ENCODE measurements at regions not wholly inside any gene's neighbourhood (a gene's known extent, or its start where the extent isn't known, plus 50 kb on each side); places are given as distances from the start of the nearest gene placed in this dataset.

- no peak overlapping the region for H3K4me3 ChIP-seq (ENCODE audit: insufficient read depth, low read depth, low read length)
- no peak overlapping the region for H2AK9ac ChIP-seq (replicated peaks; ENCODE audit: low read depth, low read length, poor library complexity)
- H3K18ac ChIP-seq (ENCODE audit: low read depth, low read length) = no peak overlapping the region
- ChIA-PET POLR2A (ENCODE audit: unreplicated experiment) (no interaction called here), CTCF (no interaction called here)
- H3K36me3 ChIP-seq (ENCODE audit: control insufficient read depth, insufficient read depth, low read length) = no peaks in the 10 kb centered on the region
- H2AK5ac ChIP-seq (ENCODE audit: low read depth, low read length) = no peak overlapping the region
- H3K27me3 ChIP-seq (ENCODE audit: control insufficient read depth, insufficient read depth, low read length) = no peaks in the 10 kb centered on the region
- no CpG with 5 or more reads among the region's 2 CpGs for WGBS, 2 experiments (ENCODE audit: extremely low coverage in 2 of 2, insufficient read length in 1 of 2)
- no peak overlapping the region for H2BK5ac ChIP-seq (ENCODE audit: low read depth, low read length, poor library complexity, severe bottlenecking)
- no peaks in the 10 kb centered on the region for H3K4me1 ChIP-seq (ENCODE audit: control insufficient read depth, insufficient read depth, low read length)
- no peak overlapping the region for H2BK15ac ChIP-seq (ENCODE audit: low read depth, low read length)
- H2BK20ac ChIP-seq (ENCODE audit: low read depth, low read length) = no peak overlapping the region
- in situ Hi-C loops (cut with MboI; ENCODE audit: low sequenced_read_pairs) = no loop called here
- no peak overlapping the region for H4K91ac ChIP-seq (ENCODE audit: insufficient read depth, low read depth, low read length)
- no peak overlapping the region for H3K4ac ChIP-seq (ENCODE audit: low read depth, low read length)
- H3K79me1 ChIP-seq (ENCODE audit: low read depth in 1 of 2, low read length in 2 of 2) = no peaks in the 10 kb centered on the region
- H4K20me1 ChIP-seq (ENCODE audit: insufficient read depth, low read length) = no peaks in the 10 kb centered on the region
- DNase-seq (no peak), ATAC-seq (ENCODE audit: low read depth) (no peak)
- H3K9ac ChIP-seq (ENCODE audit: low read depth, low read length) = no peak overlapping the region
- no peak overlapping the region for H2AFZ ChIP-seq (replicated peaks; ENCODE audit: low read length, poor library complexity)
- no peak overlapping the region for H4K8ac ChIP-seq (ENCODE audit: low read depth in 2 of 2, low read length in 2 of 2)
- H2BK120ac ChIP-seq (ENCODE audit: low read depth, low read length) = no peak overlapping the region
- H3K27ac ChIP-seq (ENCODE audit: insufficient read depth, low read length) = no peak overlapping the region
- no peak overlapping the region for H3K14ac ChIP-seq (replicated peaks; ENCODE audit: low read depth, low read length)
- H3K4me2 ChIP-seq (ENCODE audit: low read depth, low read length) = no peak overlapping the region
- BruUV-seq (replicated peaks) = no TSS peak
- no peaks in the 10 kb centered on the region for H3K9me1 ChIP-seq (ENCODE audit: insufficient read depth, low read length)
- no peak overlapping the region for H3K56ac ChIP-seq (ENCODE audit: extremely low read depth, insufficient read depth, low read length)
- dilution Hi-C loops (cut with HindIII; ENCODE audit: low sequenced_read_pairs, unreplicated experiment) = no loop called here
- no peak for TF ChIP-seq FOS (IDR thresholded peaks at IDR 0.05; ENCODE audit: low read depth, low read length)
- no peak for TF ChIP-seq RFX5 (IDR thresholded peaks at IDR 0.05; ENCODE audit: low read depth, low read length)
- H3K23ac ChIP-seq (ENCODE audit: low read depth, low read length) = no peak overlapping the region
- H4K5ac ChIP-seq (ENCODE audit: low read depth, low read length) = no peak overlapping the region
- intact Hi-C loops (cut with micrococcal nuclease) = no loop called here
- no peaks in the 10 kb centered on the region for H3K9me3 ChIP-seq (ENCODE audit: control insufficient read depth, insufficient read depth, low read length)
Measured at GRCh38 chr11:82634091-82634490, 99.6 kb downstream of the FAM181B start.
